GM19455 (cell line): ENCODE measurements at regions not wholly inside any gene's neighbourhood (a gene's known extent, or its start where the extent isn't known, plus 50 kb on each side); places are given as distances from the start of the nearest gene placed in this dataset.
"Not testable (repeated sequence)": the region's sequence is repeated elsewhere in the genome, so short reads cannot be mapped to it uniquely, and the experiment has no call there.

Source experiments
- ATAC-seq: cut with Tn5 transposase; IDR thresholded peaks from one replicate; pipeline ENCODE4 v1.9.1; 2021; ENCODE audit not compliant: unreplicated experiment

DNA sequence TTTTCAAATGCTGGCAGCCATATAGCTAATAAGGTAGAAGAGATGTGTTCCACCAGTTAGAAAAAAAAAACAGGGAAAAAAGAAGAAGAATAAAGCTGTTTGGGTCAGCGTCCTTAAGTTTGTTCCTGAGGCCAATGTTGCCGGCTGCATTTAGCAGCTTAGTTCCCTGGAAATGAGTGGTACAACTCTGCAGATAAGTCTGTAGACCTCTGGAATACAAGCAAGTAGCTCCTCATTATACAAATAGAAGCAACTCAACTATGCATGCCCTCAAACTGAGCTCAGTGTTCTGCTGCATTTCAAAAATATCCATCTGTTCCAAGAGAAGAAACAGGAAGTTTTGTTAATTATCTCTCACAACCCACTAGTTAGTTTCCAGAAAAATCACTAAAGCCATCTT lies 181.2 kb upstream of the PKN2 start:
- no peak for ATAC-seq

DNA sequence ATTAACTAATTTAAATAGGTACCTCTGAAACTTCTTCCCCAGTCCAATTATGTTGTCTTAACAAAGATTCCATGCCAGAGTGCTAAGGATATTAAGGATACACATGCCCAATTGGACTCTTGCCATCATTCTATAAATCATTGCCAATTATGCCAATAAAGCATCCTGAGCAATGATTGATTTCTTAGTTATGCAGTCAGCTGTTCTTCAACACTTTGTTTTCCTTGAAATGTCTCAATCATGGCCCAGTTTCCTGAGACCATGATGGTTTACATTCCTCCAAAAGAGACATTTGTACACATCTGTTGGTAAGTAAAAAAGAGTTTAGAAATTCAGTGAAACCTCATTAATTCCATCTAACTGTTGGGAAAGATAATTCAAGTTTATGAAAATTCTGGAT lies 180.4 kb upstream of the PKN2 start:
- no peak for ATAC-seq

DNA sequence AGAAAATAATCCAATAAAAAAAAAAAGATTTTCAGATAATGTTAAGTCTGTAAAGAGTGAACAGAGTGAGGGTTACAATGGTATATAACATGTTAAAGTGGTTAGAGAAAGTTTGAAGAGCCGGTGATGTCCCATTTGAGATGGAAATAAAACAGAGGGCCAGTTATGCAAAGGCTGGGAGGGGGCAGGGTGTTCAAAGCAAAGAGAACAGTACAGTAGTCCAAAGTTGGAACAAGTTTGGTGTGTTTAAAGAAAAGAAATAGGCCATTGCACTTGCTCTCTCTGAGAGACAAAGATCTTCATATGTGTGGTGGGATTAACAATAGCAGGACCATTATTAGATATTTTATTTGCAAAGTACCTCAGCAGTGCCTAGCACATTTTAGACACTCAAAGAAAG lies 179.5 kb upstream of the PKN2 start:
- no peak for ATAC-seq

DNA sequence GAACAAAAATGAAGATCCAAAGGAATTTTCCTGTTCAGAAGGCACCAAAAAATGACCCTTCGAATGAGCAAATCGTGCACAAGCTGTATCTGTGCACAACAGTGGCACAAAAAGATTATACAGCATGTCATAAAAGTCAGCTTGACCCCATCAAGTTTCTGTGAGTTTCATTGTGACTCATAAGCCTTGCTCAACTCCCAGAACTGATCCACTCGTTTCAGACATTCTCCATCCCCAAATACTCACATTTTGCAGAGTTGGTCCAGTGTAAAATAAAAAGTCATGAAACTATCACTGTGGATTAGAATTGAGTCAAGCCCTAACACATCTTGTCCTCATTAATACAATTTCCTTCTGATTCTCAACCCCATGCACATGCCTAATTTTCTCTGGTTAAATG lies 174.7 kb upstream of the PKN2 start:
- ATAC-seq, result no peak

DNA sequence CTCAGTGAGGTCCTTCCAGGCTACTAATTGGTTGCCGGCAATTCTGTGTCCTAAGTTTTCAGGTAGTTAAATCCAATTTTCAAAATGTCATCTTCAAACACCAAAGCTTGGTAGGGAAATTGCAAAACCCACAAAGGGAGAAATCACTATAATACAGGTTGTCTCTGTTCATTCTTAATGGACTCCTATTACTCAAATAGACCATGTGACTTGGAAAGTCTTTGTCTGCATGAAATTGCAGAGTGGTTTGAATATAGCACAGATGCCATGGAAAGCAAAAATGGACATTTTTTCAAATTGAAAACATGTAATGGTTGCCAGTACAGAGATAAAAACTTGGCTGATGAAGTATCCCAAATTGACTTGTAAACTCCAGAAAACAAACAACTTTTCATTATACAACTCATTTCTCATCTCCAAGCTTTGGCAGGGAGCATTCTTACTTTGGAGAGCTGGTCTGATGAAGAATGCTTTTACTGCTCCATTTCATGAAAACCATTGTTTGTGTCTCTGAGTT lies 169.5 kb upstream of the PKN2 start:
- ATAC-seq, result no peak

DNA sequence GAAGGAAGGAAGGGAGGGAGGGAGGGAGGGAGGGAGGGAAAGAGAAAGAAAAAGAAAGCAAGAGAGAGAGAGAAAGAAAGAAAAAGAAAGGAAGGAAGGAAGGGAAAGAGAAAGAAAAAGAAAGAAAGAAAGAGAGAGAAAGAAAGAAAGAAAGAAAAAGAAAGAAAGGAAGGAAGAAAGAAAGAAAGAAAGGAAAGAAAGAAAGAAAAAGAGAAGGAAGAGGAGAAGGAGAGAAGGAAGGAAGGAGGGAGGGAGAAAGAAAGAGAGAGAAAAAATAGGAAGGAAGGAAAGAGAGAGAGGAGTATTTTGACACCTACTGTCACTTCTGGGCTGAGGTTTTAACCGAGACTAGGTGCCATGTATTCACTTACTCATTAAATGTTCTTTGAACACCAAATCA lies 166.6 kb upstream of the PKN2 start:
- not testable (repeated sequence) for ATAC-seq

DNA sequence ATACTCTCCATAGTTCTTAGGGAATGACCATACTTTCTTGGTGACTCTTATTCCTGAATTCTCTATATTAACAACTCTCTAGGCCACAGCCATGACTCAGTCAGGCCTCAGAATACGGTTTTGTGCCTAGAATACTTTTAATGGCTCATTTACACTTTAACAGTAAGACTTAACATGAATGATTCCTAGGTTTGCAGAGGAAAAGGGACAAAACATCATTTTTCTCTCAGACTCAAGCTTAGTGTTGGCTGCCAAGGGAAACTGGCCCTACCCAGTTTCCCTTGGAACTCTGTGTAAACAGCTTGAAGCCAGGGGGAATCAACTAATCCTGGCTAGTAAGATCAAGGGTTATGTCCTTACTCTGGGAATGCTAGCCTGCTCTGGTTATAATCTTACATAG lies 164.9 kb upstream of the PKN2 start:
- no peak for ATAC-seq

DNA sequence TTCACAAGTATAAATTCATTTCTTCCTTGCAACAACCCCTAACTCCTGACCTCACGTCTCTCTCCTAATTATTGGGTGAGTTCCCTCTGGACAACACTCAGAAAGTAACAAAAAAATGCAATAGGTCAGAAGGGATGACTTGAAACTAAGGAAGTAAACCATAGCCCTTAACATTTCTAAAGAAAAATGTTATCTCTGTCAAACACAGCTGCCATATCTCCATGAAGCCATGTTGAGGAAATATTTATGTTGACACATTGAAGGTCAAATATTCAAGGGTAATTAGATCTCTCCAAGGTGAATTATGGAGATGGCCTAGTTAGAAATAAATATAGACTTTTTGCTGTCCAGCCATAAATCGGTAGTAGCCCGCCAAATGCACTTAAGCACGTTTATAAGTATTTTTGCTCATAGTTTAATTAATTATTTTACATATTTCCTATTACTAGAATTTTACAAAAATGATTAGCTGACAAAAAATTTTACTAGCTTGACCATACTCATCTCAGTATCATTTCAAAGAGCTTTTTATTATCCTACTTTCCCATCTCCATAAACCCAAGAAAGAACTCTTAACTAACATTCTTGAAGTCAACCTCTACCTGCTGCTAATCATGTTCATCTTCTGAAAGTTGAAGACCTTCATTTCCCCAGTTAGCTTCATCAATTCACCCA lies 160.1 kb upstream of the PKN2 start:
- no peak for ATAC-seq

DNA sequence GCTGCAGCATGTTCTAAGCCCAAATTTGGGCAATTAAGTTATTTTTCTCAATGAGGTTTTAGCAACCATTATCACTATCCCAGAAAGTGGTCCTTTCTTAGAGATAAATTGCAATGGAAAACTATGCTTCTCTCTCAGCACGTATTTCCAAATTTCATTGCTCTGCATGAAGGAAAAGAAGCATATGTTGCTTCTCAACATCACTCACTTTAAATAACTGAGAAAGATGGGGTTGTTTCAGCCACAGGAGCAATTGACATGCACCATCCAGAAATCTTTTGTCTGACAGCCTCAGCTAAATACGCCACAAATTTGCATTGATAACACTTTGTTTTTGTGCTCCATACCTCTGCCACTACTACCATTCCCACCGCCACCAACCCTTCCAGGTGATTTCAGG lies 157.6 kb upstream of the PKN2 start:
- ATAC-seq, result no peak

DNA sequence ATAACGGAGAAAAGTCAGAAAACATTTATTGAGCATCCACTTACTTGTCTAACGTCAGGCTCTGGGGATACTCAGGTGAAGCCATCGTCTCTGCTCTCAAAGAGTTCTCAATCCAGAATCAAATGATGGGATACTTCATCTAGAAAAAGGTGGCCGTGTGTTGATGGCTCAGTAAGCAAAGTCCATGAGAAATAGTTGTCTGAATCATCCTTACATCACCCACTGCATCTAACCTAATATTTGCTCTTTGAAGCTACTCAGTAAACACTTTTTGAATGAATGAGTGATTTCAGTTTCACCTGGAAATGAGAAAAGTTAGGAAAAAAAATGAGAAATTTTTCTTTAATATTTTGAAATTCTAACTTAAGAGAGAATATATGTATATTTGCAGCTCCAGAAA lies 155.3 kb upstream of the PKN2 start:
- no peak for ATAC-seq

DNA sequence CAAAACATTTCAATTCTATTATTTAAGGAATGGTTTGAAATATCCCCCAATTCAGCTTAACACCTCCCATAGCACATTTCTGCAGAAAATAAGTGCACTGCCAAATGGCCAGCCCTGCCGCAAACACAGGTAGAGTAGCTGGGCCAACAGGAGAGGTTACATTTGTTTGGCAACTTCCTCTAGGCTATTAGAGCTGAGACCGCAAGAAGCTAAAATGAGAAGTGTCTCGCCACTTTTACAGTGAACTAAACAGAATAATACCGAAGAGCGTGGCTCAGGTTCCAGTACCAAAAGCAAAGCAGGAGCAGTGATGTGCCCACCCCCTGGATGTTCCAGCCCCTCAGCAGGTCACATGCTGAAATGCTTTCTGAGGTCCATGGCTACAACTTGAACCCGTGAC lies 154.5 kb upstream of the PKN2 start:
- ATAC-seq, result no peak

DNA sequence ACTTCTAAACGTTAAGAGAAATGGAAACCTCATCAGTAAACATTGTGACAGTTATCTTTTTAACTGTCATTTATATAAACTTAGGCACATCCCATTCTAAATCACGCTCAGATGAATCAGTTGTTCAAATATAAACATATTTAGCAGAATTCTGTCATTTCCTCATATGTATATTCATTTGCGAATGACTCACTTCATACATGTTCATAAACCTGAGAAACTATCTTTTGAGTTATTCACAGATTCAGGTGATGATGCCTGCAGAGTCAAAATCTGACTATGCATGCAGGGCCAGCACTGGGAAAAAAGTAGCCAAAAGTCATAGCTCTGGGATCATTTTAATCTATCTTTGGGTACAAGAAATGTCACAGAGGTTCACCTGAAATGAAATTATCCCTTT lies 153.8 kb upstream of the PKN2 start:
- no peak for ATAC-seq

DNA sequence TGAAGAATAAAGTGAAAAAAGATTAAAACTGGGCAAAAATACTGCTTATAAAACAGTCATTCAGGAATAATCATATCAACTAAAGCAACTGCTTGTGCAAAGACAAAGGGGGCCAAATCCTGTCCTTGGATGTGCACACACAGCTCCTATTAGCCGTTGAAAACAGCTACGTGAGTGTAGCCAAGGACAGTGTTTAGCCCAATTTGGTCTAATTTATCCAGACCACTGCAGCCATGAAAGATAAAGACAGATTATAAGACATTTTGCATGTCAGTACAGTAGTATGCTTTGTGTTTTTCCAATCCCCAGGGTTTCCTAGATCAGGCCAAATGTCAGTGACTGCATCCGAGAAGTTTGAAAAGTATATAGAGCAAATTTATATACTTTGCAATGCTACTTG lies 146.3 kb upstream of the PKN2 start:
- ATAC-seq, result no peak

DNA sequence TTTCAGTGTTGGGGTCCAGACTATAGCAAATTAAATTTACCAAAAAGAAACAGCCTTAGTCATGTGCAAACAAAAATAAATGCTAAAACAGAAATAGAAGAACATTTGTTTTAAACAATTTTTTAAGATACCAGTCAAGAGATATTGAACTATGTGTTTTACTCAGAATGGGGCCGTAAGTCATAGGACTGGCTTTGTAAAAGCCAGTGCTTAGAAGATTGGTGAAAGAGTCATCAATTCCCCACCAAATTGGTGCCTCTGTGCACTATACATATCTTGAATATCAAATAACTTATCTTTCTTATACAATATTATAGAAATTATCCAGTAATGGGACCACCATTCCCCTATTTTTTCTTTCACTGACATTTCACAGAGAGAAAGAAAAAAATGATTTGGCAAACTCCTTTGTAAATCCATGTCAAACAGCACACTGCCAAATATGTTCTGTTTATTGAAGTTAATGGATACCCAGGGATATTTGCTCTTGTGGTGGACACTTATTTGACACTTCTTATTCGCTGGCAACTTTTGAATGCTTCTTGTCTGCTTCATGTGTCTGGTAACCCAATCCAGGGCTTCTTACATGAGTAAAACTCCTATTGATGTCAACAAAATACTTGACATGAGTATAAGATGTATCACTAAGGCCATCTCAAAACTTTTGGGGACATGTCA lies 145.7 kb upstream of the PKN2 start:
- no peak for ATAC-seq

DNA sequence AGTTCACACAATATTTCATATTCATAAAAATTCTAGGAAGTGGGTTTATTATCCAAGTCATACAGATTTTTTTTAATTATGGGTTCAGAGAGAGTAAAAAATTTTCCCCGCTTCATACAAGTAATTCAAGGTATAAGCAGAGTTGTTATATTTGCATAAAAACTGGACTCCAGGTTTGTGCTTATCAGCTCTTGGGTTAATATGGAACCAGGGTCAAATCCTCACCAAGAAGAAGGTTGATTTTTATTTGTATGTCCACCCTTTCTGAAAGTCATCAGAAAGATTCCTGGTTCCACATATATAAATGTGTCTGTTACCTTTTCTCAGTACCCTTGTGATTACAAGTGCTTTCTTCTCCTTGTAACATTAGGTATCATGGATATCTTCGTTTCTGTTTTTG lies 143.8 kb upstream of the PKN2 start:
- ATAC-seq, result no peak

DNA sequence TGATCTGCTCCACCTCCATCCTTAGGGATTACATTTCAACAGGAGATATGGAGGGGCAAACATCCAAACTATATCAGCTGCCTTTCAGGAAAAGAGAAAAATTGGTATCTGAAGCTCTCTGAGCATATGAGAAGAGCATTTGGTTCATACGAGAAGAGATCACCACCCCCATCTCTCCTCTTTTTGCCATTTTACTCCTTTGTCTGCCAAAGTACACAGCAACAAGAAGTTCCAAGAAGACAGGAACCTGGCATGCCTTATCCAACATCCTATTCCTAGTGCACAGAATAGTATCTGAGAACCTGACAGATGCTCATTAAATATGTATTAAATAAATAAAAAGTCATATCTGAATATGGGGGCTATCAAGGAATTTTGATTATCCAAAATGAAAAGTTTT lies 142.5 kb upstream of the PKN2 start:
- no peak for ATAC-seq

DNA sequence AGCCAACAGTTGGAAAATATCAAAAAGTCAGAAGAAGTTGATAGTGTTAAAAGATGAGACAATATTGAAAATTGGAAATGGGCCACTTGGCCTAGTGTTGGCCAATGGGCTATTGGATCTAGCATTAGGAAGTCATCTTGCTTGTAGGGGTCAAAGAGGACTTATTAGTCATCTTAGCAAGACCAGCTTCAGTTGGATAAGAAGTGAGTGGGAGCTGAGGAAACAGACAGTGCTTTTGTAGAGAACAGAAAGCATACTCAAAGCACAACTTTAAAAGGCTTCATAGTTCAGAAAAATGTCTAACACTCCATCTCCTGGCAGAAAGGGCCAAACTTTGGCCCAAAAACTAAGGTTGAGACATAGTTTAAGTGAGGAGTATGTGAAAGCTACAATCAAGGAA lies 139.9 kb upstream of the PKN2 start:
- no peak for ATAC-seq

DNA sequence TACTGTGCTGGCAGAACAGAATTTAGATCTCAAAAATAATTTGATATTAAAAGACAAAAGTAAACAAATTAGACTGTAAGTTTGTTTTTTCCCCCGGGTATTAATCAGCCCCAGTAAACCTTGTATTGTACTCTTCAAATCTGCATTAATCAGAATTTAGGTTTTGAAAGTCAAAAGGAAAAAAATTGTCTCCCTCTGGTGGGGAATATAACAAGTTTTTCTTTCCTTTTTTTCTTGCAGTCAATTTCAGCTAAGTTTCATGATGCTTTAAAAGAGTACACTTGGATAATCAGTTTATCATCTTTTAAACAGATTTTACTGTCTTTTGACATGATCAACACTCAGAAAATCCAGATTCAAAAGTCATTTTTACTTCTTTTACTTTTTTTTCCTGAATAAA lies 134.5 kb upstream of the PKN2 start:
- ATAC-seq, result no peak

DNA sequence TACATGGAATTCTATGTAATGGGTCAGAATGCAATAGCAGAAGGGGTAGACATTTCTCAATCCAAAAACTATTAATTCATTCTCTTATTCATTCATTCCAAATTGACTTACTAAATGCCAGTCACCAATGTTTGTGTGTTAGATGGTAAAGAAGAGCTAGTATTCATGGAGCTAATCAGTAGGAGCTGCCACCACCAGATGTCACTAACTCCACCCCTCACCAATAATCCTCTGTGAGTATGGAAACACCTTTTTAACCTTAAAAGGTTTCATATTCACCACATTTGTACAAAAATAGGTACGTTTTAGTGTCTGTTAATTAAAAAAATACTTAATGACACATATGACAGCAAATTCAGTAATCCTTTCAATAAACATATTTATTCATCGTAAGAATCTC lies 131.8 kb upstream of the PKN2 start:
- ATAC-seq, result no peak

DNA sequence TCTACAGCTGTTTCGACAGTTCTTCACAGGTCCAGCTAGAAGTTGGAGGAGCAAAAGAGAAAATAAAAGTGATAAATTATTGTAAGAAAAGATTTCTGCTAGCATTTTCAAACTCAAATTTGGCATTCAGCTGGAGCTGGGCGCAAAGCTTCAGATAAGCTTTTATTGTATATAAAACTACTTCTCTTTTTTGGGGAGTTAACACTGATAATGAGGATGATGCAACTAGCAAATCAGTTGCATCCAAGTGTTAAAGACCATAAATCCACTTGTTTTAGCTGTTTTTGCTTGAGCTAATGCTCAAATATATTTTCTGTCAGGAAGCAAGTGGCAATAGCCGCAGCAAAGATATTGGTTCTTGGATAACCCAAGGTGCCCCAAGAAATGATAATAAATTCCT lies 127.1 kb upstream of the PKN2 start:
- no peak for ATAC-seq

DNA sequence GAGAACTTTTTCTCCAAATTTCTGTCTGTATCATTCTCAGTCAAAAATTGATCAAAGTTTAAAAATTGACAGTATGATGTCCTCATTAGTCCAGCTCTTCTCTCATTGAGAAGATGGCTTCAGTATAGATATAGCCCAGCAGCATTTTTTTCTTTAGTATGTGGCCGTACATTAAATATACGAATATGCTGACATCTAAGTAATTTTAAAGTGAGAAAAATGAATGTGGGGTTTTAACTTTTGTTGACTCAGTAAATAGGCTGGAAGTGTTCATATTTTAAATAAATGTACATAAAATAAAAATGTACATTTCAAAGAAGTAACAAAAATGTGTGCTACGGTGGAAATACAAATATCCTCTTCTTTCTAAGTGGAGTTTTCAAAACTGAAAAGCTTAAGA lies 123.5 kb upstream of the PKN2 start:
- no peak for ATAC-seq

DNA sequence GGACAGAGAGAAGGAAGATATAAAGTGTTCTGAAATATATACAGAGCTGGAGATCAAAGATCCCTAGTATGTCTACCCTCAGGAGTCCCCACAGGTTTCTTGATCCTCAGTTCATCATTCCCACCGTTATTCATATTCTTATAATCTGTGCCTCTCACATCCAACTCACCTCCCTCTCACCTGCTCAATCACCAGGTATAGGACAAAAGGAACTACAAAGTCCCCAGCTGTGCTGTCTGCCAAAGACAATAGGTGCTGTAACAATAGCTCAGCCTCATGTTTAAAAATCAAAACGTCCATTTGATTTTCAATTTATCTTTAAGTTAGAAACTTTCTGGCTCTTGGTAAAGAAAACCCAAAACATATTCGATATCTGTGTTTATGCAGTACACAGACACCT lies 121.1 kb upstream of the PKN2 start:
- no peak for ATAC-seq
